HG02798 (cell line): ENCODE measurements at regions not wholly inside any gene's neighbourhood (a gene's known extent, or its start where the extent isn't known, plus 50 kb on each side); places are given as distances from the start of the nearest gene placed in this dataset.

Experiments used
- ATAC-seq: cut with Tn5 transposase; IDR thresholded peaks from one replicate; pipeline ENCODE4 v1.9.1; 2021; ENCODE audit warnings: mild to moderate bottlenecking; ENCODE audit not compliant: unreplicated experiment, poor library complexity

- no peak for ATAC-seq
Measured at GRCh38 chr16:5506021-5506420, 408.4 kb upstream of the EEF2KMT start.

DNA sequence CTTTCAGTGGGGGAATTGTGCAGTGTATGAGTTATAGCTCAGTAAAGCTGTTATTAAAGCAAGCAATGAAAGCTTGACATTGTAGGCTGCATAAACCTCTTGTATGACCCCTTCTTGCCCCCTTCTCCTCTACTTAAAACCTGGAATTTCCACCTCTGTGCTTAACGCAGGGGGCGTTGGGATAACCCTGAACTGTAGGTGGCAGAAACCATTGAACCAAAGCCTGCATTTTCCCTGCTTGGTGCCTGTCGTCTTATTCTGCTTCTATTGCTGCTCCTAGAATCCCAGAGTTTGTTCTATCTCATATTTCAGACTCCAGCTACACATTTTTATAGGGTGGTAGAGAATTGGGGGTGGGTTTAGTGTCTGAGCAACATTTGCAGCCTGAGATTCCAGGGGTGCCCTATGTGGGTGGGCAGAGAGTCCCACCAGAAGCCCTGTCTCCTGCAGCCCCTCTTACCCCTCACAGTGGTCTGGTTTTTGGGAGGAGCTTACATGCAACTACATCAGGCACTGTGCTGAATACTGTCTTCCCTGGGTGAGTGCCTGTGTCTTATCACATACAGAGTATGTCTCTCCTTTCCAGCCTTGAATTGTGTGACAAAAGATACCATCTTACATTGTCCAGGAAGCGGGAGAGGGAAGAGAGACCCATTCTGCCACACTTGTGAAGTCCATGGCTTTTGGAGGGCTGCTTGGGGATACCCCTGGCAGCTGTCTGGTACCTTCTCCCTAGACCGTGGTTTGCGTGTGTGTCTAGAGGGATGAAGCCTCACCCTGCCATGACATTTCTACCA is 407.7 kb upstream of the EEF2KMT start:
- ATAC-seq: no peak

DNA sequence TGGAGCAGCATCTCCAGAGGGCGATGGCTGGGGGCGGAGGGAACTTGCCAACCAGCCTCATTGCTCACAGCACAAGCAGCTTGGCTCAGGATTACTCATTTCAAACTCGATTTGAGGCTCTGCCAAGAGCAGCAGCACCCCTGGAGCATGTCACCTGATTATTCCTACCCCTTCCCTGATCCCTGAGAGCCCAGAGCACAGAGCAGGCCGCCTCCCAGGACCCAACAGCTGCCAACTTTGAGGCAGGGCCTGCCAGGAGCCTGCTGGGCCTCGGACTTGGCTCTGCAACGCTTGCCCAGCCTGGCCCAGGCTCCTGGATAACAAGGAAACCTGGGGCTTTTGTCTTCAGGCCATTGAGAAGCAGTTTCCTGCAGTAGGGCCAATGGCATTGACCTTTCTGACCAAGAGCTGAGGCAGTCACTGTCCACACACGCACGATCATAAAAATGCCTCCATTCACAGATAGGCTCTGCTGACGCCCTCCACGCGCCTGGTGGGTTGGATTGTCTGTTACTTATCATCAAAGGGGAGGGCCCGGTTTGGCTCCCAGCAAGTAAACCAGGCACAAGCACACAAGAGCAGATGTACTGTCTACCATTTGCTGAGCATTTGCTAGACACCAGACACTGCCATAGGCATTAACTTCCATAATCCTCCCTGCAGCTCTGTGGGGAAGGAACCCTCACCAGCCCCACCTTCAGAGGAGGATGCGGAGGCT is 406.6 kb upstream of the EEF2KMT start:
- ATAC-seq: no peak

- no peak for ATAC-seq
Measured at GRCh38 chr16:5502944-5503343, 405.3 kb upstream of the EEF2KMT start.

DNA sequence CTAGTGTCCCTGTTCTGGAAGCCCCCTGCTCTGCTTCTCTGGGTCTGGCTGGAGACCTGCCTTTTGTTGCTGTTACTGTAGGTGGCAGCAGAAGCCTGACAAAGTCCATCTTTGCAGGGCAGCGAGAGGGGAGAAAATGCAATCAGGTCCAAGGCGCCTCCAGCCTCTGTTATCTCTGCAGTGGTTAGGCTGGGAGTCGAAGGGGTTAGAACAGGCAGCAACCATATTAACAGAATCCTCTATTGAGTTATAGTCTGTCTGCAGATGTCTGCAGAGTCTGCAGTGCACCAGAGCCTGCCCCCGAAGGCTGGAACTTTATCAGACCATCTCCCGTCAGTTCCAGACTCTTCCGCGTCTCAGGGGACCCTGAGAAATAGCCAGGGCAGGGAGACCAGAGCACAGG is 404.9 kb upstream of the EEF2KMT start:
- ATAC-seq: no peak

DNA sequence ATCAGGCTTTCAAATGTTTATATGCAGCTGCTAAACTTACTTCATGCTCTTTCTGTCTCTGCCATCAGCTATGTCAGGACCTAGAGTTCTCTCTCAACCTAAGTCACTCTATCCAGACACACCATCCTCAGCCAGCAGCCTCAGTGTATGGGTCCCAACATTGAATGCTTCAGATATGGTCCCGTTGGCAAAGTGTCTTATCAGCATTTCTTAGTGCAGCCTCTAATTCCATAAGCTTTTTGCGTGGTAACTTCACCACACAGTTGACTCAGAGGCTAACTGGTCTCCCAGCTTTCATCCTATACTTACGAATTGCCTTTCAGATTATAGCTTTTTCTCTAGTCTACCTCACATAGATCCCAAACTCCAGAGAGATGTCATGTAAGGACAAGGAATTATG is 402.9 kb upstream of the EEF2KMT start:
- ATAC-seq: no peak

GRCh38 chr16:5498562-5498961 is 401.0 kb upstream of the EEF2KMT start:
- no peak for ATAC-seq

GRCh38 chr16:5496013-5496412 is 398.4 kb upstream of the EEF2KMT start:
- no peak for ATAC-seq

DNA sequence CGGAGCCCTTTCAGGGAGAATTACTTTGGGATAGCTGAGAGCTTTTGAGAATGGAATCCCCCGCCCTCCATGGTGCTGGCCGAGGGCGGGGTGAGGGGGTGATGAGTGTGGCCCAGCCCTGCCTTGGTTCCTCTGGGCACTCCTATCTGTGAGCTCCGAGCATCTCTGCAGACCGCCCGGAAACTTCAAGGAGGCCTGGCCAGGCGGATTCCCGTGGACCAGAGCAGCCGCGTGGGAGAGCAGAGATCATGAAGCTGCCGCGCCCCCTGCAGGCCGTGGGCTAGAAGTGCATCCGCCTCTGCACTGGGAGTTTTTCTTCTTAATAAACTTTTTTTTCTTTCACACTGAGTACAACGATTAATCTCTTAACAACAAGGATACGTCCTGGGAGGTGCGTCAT is 392.9 kb upstream of the EEF2KMT start:
- ATAC-seq: no peak

GRCh38 chr16:5488581-5488980 is 391.0 kb upstream of the EEF2KMT start:
- ATAC-seq: no peak

GRCh38 chr16:5487728-5488127 is 390.1 kb upstream of the EEF2KMT start:
- no peak for ATAC-seq

GRCh38 chr16:5482256-5482655 is 384.7 kb upstream of the EEF2KMT start:
- no peak for ATAC-seq

DNA sequence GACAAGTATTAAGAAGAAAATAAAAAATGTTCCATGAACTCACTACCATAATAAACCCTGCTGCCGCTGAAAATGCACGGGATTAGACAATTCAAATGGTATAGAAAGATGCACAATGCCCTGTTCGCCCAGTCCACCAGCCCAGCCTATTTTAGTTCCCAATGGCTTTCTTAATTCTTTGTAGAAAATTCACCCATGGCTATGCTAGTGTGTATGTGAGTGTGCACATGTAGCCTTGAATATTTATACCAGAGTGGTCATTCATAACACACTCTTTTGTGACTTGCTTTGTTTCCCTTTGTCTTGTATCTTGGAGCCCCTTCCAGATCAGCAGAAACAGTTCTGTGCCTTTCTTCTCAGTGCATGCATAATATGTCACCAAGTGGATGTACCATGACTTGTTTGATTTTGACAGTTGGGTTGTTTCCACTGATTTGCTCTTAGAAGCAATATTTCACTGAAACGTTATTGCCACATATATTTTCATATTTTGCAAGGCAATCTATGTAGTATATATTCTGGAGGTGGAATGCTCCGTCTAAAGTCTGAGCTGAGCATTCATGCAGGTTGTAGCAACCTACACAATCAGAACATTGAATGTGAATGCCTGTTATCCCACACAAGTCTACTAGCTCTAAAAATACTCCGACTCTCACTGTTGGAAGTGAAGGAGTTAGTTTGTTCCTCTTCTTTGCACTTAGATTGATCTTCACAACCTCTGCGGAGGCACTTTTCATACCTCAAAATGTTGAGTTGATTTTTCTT is 383.0 kb upstream of the EEF2KMT start:
- no peak for ATAC-seq

DNA sequence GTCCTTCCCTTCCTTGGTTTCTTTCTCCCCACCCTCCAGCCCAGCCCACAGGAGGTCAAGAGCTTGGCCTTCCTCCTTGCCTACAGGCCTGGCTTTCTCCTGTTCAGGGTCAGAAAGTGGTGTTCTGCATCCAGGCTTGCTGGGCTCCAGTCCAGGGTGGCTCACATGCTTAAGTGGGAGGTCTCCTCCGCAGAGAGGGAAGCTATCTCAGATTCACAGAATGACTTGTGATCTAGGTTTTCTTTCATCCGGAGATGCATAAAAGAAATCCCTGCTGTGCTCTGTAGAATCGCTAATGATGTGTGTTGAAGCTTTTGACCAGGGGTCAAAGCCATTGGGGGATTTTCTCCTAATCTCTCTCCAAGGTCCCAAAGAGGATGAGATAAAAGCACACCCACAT is 382.3 kb upstream of the EEF2KMT start:
- no peak for ATAC-seq

- ATAC-seq: no peak
Measured at GRCh38 chr16:5478036-5478435, 380.4 kb upstream of the EEF2KMT start.

DNA sequence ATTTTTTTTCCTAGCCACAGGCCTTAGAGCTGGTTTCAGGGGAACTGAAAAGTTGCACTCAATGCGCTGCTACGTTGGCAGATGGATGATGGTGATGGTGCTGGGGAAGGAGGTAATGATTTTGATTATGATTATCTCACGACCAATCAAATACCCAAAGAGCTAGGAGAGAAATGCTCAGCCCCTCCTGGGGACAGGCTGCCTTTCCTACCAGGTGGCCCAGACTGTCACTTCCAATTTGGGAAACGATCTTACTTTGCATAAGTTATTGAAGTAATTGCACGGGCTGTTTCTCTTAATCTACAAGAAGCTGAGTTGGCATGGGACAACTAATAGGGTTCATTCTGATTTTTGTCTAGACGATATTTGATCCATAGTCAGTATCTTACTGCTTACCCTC is 379.7 kb upstream of the EEF2KMT start:
- no peak for ATAC-seq

- no peak for ATAC-seq
Measured at GRCh38 chr16:5472552-5472951, 375.0 kb upstream of the EEF2KMT start.

DNA sequence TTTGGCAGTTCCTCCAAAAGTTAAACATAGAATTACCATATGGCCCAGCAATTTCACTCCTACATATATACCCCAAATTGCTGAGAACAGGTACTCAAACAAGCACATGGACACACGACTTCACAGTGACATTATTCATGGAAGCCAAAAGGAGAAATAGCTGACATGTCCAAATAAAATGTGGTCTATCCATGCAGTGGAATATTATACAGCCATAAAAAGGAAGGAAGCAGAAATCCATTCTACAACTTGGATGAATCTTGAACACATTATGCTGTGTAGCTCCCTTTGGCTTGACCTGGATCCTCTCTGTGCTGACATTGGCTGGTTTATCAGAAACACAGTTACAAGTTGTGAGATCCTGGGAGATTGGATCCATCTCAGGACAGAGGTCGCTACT is 370.9 kb upstream of the EEF2KMT start:
- no peak for ATAC-seq

- no peak for ATAC-seq
Measured at GRCh38 chr16:5467552-5467951, 370.0 kb upstream of the EEF2KMT start.

DNA sequence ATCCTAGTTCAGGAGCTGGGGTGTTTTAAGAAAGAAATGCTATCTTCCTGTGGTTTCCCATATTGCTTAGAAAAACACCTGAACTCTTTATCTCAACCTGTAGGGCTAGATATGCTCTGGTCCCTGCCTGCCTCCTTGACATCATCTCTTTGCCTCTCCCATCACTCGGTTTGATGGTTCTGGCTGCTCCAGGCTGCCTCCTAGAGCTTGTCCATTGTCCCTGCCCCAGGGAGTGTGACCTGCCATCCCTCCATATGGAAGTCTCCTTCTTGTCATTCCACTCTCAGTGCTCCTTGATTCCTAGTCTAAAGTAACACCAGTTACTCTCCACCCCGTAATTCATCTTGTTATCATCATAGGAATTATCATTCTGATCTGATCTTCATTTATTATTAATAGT is 369.0 kb upstream of the EEF2KMT start:
- no peak for ATAC-seq

GRCh38 chr16:5465714-5466113 is 368.1 kb upstream of the EEF2KMT start:
- ATAC-seq: no peak
